Keratinocyte (primary cell): ENCODE measurements at regions not wholly inside any gene's neighbourhood (a gene's known extent, or its start where the extent isn't known, plus 50 kb on each side); places are given as distances from the start of the nearest gene placed in this dataset.

Experiments used
- EZH2 ChIP-seq: IDR thresholded peaks from one replicate; pipeline ENCODE4 v1.6.1; 2012; ENCODE audit warnings: inconsistent platforms, mild to moderate bottlenecking, low read length, moderate library complexity
- TF ChIP-seq, protein P1 (sequence below), 3 experiments: IDR thresholded peaks in 1 of 3; conservative IDR thresholded peaks in 1 of 3; optimal IDR thresholded peaks in 1 of 3; 2 replicates in 2 of 3; 3 replicates in 1 of 3; pipeline versions ENCODE3 to v1.5.1; 2011; ENCODE audit warnings: low read length in 3 of 3, mild to moderate bottlenecking in 3 of 3, moderate library complexity in 2 of 3, control low read depth in 1 of 3, inconsistent platforms in 1 of 3; ENCODE audit not compliant: insufficient read depth in 2 of 3; ENCODE audit errors: extremely low read depth in 1 of 3

DNA sequence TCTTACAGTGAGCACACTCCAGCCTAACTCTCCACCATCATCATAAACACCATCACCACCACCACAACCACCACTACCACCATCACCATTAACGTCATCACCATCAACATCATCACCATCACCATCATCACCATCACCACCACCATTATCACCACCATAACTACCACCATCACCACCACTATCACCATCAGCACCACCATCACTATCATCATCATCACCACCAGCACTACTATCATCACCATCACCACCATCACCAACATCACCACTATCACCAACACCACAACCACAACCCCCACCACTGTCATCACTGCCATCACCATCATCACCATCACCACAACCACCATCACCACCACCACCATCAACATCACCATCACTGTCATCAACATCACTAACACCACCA is 279.0 kb upstream of the TCERG1L start:
- TF ChIP-seq, protein P1, sequence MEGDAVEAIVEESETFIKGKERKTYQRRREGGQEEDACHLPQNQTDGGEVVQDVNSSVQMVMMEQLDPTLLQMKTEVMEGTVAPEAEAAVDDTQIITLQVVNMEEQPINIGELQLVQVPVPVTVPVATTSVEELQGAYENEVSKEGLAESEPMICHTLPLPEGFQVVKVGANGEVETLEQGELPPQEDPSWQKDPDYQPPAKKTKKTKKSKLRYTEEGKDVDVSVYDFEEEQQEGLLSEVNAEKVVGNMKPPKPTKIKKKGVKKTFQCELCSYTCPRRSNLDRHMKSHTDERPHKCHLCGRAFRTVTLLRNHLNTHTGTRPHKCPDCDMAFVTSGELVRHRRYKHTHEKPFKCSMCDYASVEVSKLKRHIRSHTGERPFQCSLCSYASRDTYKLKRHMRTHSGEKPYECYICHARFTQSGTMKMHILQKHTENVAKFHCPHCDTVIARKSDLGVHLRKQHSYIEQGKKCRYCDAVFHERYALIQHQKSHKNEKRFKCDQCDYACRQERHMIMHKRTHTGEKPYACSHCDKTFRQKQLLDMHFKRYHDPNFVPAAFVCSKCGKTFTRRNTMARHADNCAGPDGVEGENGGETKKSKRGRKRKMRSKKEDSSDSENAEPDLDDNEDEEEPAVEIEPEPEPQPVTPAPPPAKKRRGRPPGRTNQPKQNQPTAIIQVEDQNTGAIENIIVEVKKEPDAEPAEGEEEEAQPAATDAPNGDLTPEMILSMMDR (optimal IDR thresholded peaks at IDR 0.05 in 1 of 3, IDR thresholded peaks at IDR 0.05 in 1 of 3, conservative IDR thresholded peaks at IDR 0.05 in 1 of 3; ENCODE audit: extremely low read depth in 1 of 3, insufficient read depth in 2 of 3, low read length in 3 of 3) = no peak
- TF ChIP-seq EZH2 = no peak
